K562 (cell line): ENCODE measurements at regions not wholly inside any gene's neighbourhood (a gene's known extent, or its start where the extent isn't known, plus 50 kb on each side); places are given as distances from the start of the nearest gene placed in this dataset.

Experiments
- ATF4 ChIP-seq: fragments of 450-650 bp; formaldehyde crosslinking; IDR thresholded peaks from 2 replicates; pipeline ENCODE4 v1.4.0; 2022; ENCODE audit warnings: mild to moderate bottlenecking, moderate library complexity
- CBFB ChIP-seq: sonication (generic); formaldehyde crosslinking; IDR thresholded peaks from 2 replicates; pipeline ENCODE4 v1.4.0; 2020; ENCODE audit warnings: mild to moderate bottlenecking, missing genetic modification reagents
- CTCF ChIP-seq, 3 experiments: IDR thresholded peaks in 2 of 3; conservative IDR thresholded peaks in 1 of 3; 2 replicates each; pipeline ENCODE4 v1.5.1; 2011 to 2012; ENCODE audit warnings: low read length in 3 of 3, mild to moderate bottlenecking in 3 of 3, control low read depth in 2 of 3, improper control_type of control experiment in 1 of 3, inconsistent platforms in 1 of 3, low read depth in 1 of 3, mixed read lengths in 1 of 3, moderate library complexity in 1 of 3; ENCODE audit not compliant: insufficient read depth in 2 of 3
- EP300 ChIP-seq: IDR thresholded peaks from 2 replicates; pipeline ENCODE4 v1.6.1; 2012; ENCODE audit warnings: low read length, improper control_type of control experiment
- ETV6 ChIP-seq, 3 experiments: fragments of 150-350 bp in 1 of 3; sonication (generic) in 1 of 3; formaldehyde crosslinking in 1 of 3; IDR thresholded peaks; 2 replicates each; pipeline versions ENCODE4 v1.6.1 to v1.8.0; 2014 to 2022; ENCODE audit warnings: borderline replicate concordance in 2 of 3, low read depth in 2 of 3, antibody characterized with exemption in 1 of 3, low read length in 1 of 3, mild to moderate bottlenecking in 1 of 3, missing genetic modification reagents in 1 of 3
- MXI1 ChIP-seq: IDR thresholded peaks from 2 replicates; pipeline ENCODE4 v1.6.1; 2011; ENCODE audit warnings: low read depth, mild to moderate bottlenecking, improper control_type of control experiment, low read length
- ZBTB1 ChIP-seq: sonication (generic); formaldehyde crosslinking; IDR thresholded peaks from 2 replicates; pipeline ENCODE4 v1.8.1; 2023; ENCODE audit warnings: missing genetic modification reagents, low read depth, mild to moderate bottlenecking, borderline replicate concordance

DNA sequence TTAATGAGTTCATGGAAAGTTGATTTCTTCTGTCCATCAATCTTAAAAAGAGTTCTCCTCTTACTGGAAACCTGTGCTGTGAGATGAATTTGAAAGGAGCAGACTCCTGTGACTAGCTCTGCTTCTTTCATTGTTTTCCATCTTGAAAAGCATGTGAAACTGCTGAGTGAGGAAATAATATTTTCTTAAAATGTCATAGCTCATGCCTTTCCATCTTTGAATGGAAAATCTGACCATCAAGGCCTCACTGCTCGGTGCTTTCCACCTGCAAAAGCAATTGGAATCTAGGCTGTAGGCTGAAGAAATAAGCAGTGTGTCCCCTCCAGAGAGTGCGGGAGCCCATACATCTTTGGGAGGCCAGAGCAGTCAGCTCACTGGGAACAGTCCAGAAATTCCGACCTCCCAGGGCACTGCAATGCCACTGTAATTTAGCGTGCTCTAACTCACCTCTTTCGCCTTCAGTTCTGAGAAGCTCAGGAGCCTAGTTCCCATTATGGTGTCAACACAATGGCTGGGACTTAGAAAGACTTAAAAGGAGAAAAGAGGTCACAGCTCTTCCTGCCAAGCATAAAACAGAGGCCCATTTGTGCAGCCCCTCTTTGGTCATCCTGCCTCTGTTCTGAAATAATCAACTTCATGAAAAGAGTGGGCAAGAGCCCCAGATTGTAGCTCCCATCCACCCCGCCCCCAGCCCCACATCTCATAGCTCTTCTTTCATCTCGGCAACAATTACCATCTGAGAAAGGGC, 50.4 kb upstream of the F3 start:
- TF ChIP-seq ZBTB1 (CRISPR knock-in tag) (no peak), CBFB (no peak), EP300 (no peak), MXI1 (no peak), ETV6 (IDR thresholded peaks at IDR 0.05; ENCODE audit: borderline replicate concordance in 1 of 2, low read depth in 2 of 2, low read length in 1 of 2) (no peak), ETV6 (CRISPR knock-in tag; IDR thresholded peaks at IDR 0.05; ENCODE audit: borderline replicate concordance) (no peak), CTCF (IDR thresholded peaks at IDR 0.05 in 2 of 3, conservative IDR thresholded peaks at IDR 0.05 in 1 of 3; ENCODE audit: insufficient read depth in 2 of 3, low read depth in 1 of 3, low read length in 3 of 3) (no peak), ATF4 (no peak)
